ENCODE measurements at regions not wholly inside any gene's neighbourhood (a gene's known extent, or its start where the extent isn't known, plus 50 kb on each side); places are given as distances from the start of the nearest gene placed in this dataset.

DNA sequence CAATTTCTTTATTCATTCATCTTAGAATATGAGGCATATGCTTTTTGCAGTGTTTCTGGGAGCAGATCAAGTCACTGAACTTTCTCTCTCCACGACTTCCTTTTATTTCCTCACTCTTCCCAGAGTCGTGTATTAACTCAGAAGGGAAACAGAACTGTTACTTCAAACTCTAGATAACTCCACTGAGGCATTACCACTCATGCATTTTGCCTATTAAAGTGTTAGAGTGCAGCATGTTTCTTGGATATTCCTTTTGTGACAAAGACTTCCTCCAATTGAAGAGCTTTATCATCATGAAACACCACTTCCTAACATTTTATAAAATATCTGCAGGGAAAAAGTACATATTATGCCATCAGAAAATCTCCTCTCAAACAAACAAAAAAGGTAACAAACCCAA lies 797.4 kb upstream of the COBL start:
- no peak for DNase-seq (ENCODE audit: low read depth, low spot score)
- TF ChIP-seq, protein P1, sequence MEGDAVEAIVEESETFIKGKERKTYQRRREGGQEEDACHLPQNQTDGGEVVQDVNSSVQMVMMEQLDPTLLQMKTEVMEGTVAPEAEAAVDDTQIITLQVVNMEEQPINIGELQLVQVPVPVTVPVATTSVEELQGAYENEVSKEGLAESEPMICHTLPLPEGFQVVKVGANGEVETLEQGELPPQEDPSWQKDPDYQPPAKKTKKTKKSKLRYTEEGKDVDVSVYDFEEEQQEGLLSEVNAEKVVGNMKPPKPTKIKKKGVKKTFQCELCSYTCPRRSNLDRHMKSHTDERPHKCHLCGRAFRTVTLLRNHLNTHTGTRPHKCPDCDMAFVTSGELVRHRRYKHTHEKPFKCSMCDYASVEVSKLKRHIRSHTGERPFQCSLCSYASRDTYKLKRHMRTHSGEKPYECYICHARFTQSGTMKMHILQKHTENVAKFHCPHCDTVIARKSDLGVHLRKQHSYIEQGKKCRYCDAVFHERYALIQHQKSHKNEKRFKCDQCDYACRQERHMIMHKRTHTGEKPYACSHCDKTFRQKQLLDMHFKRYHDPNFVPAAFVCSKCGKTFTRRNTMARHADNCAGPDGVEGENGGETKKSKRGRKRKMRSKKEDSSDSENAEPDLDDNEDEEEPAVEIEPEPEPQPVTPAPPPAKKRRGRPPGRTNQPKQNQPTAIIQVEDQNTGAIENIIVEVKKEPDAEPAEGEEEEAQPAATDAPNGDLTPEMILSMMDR (IDR thresholded peaks at IDR 0.05; ENCODE audit: insufficient read depth, low read length, missing control alignments) = no peak
- ChIA-PET CTCF (no interaction called here), POLR2A (no interaction called here)
- no peak overlapping the region for H3K4me3 ChIP-seq (ENCODE audit: low read depth, low read length)

DNA sequence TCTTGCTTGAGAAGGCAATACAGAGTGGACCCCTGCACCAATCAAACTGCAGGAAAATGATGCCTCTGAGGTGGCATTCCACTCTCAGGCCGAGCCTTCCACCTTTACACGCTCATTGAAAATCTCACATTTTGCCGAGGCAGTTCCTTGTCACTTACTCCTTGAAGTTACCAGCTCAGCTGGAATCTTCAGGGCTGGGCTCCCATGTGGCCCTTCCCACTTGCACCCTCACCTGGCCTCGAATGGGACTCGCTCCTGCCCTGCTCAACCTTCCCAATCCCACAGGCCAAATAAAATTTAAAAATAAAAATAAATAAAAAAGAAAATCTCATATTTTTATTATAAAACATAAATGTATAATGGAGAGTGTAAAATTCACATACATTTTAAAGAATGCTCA lies 790.7 kb upstream of the COBL start:
- CTCF ChIA-PET = no interaction called here

DNA sequence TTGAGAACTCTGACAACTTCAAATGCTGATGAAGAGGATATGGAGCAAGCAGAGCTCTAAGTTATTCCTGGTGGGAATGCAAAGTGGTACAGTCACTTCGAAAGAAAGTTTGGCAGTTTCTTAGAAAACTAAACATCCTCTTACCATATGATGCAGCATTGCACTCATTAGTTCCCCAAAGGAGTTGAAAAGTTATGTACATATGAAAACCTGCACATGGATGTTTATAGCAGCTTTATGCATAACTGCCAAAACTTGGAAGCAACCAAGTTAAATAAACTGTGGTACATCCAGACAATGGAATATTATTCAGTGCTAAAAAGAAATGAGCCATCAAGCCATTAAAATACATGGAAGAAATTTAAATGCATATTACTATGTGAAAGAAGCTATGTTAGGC lies 779.3 kb upstream of the COBL start:
- H3K4me3 ChIP-seq (ENCODE audit: low read depth, low read length) = no peak overlapping the region
- ChIA-PET POLR2A (no interaction called here), CTCF (no interaction called here)
- DNase-seq (ENCODE audit: low read depth, low spot score) = no peak
- TF ChIP-seq, protein P1 (IDR thresholded peaks at IDR 0.05; ENCODE audit: insufficient read depth, low read length, missing control alignments) = no peak

More for the DNA sequence above, 790.7 kb upstream of the COBL start:
- no peak for DNase-seq (ENCODE audit: low read depth, low spot score)
- TF ChIP-seq, protein P1 (IDR thresholded peaks at IDR 0.05; ENCODE audit: insufficient read depth, low read length, missing control alignments) = no peak
- POLR2A ChIA-PET = no interaction called here
- H3K4me3 ChIP-seq (ENCODE audit: low read depth, low read length) = no peak overlapping the region

DNA sequence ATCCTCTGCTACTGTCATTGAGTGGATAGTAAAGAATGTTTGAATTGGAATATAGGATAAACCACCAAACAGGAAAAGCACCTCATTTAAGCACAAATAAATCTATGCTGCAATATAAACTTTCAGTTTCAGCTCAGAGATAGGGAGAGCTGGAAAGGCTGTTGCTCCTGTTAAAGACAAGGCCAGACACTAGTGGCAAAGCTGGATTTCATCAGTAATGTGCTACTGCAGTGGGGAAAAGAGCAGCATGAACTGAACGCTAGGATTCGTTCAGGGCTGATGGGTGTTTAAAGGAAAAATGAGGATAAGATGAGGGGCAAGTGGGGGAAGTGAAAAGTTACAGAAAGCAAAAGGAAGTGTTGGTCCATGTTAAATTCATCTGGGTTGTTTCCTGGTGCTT lies 775.4 kb upstream of the COBL start:
- CTCF ChIA-PET = no interaction called here
- POLR2A ChIA-PET = no interaction called here
- TF ChIP-seq, protein P1 (IDR thresholded peaks at IDR 0.05; ENCODE audit: insufficient read depth, low read length, missing control alignments) = no peak
- DNase-seq (ENCODE audit: low read depth, low spot score) = no peak
- H3K4me3 ChIP-seq (ENCODE audit: low read depth, low read length) = no peak overlapping the region

DNA sequence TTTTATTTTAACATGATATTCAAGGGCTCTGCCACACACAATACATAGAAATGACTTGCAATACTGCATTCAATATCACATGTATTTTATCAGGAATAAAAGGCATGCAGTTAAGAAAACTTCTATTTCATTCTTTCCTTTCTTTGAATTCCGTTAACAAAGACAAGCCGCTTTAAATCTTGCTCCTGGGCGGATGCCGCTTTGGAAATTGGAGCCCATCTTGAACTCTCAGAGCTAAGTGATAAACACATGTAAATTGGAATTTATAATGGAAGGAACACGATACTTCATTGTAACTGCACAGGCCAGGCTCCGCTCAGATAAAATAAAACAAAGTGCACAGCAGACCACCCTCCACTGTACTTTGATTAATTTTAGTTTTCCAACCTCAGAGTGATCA lies 774.5 kb upstream of the COBL start:
- no peak overlapping the region for H3K4me3 ChIP-seq (ENCODE audit: low read depth, low read length)
- DNase-seq (ENCODE audit: low read depth, low spot score) = no peak
- TF ChIP-seq, protein P1 (IDR thresholded peaks at IDR 0.05; ENCODE audit: insufficient read depth, low read length, missing control alignments) = no peak
- POLR2A ChIA-PET = no interaction called here
- CTCF ChIA-PET = no interaction called here

DNA sequence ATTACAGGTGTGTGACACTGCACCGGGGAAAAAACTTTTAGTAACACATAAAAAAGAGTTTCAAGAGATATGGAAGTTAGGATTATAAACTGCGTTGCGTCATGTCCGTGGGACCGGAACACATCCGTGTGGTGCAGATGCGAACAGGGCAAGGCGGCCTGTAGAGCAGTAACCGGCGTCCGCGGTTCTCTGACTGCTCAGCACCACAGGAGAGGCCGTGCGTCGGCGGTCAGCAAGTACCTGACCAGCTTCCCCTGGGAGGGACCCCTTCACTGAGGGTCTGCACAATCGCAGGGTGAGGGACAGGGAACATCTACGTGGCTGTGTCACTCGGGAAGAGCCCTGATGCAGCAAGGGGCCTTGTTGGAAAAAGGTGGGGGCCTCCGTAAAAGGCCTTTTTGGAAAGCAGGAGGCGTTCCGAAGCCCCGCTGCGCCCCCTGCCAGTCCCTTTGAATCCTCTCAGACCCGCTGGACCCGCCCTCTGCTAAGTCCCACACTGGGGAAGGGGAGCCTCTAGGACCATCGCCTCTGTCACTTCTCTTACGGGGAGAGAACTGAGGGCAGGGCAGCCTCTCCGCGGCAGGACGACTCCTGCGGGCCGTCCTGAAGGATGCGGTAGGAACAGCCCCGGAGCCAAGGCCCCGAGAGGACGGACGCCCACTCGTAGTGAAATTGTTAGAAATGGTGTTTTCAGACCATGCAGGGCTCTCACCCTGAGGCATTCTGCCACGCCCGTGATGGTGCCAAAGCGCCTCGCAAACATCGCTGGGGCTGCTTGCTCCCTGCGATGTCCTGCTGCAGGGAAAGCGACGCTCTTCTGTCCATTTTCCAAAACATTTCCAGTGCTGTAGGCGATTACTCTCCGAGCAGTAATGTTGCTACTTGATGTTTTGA lies 771.6 kb upstream of the COBL start:
- no peak for DNase-seq (ENCODE audit: low read depth, low spot score)
- ChIA-PET POLR2A (no interaction called here), CTCF (no interaction called here)
- H3K4me3 ChIP-seq (ENCODE audit: low read depth, low read length) = no peak overlapping the region
- TF ChIP-seq, protein P1 (IDR thresholded peaks at IDR 0.05; ENCODE audit: insufficient read depth, low read length, missing control alignments) = no peak
